ELF-1 (cell line): ENCODE measurements at regions not wholly inside any gene's neighbourhood (a gene's known extent, or its start where the extent isn't known, plus 50 kb on each side); places are given as distances from the start of the nearest gene placed in this dataset.

Experiments used
- DNase-seq: peaks from one replicate; pipeline ENCODE4 v3.0.0-alpha.2; 2016; ENCODE audit warnings: low read depth, low spot score

DNA sequence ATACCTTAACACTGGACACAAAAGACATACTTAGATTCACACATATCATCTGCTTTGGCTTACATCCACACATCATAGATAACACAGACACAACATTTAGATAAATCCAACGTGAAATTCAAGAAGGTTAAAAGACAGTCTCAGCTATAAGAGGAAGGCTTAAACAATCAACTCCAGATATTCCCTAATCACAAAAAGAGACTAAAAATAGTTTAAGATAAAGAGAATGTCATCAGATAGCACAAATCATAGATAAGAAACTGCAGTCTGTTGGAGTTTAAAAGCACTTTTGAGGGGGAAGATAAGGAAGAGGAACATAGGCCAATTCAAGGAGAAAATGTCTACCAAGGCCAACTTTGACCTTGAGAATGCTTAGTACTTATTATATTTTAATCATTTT lies 504.8 kb downstream of the JRKL start:
- no peak for DNase-seq

DNA sequence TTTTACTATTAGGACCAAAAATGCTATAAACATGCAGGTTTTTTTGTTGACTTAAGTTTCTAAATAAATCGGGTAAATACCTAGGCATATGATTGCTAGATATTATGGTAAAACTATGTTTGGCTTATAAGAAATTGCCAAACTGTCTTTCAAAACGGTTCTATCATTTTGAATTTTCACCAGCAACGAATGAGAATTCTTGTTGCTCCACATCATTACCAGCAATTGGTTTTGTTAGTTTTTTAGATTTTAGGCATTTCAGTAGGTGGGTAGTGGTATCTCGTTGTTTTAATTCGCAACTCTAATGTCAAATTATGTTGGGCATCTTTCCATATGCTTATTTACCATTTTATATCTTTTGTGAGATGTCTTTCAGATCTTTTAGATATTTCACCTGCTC lies 510.2 kb downstream of the JRKL start:
- DNase-seq = no peak

DNA sequence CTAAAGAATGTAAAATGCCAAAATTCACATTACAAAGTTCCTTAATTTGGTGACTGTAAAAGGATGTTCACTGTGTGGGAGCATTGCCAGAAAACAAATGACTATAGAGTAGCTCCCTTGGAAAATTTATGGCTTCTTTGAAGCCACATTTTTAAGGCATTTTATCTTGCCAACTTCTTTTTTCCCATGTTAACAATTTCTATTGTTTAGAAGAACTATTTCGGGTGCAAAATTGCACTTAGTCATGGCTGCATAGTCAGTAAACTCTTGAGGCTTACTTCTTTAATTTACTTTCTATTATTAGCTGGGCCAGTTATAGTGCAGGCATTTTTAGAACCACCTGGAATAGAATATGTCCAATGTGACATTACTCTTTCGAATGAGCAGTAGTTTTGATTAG lies 515.3 kb downstream of the JRKL start:
- DNase-seq = no peak

DNA sequence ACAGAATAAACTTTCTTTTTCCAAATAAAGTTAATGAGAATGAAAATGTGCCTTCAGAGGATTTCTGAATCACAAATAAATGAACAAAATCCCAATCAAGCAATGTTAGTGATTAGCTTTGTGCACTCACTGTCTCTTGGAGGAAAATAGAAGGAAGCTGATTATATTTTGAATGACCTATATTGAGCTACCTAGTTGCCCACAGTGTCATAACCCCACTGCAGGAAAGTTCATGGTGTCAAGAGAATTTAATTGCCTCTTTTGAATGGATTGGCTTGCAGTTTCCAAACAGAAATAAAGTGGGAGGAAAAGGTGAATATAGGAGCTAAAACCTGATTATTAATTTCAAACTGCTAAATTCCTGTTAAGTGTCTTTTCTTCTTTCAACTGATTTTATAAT lies 515.9 kb downstream of the JRKL start:
- no peak for DNase-seq

DNA sequence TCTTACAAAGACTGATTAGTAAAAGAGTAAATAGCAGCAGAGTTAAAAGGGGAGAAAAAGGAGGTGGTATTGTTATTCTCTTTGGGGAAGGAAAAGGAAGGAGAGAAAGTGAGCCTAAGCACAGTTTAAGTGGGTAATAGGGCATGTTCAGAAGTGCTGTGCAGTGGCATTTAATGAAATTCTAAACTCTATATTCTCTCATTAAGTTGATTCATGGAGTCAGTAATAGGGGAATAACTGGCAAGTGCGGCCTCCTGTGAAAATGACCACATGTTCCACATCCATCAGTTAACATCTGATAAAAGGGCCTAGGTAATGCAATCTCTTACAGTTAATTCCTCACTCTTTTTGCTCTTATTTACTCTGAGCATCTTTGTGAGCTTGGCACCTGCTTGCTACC lies 516.7 kb downstream of the JRKL start:
- no peak for DNase-seq

DNA sequence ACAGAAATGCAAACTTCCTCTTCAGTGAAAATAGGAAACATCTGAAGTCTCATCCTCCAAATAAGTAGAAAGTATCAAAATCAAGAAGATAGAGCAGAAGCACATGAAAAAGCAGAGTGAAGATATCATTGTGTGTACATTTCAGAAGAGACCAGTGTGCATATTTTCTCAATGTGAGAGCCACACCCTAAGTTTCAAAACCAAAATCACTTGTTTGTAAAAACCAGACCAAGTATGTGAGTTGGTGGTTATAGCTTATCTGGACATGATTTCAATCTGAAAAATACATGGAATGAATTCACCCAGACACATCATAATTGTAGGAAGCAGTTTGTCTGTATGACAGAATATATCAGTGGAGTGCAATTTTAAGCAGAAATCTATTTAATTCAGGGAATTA lies 536.0 kb downstream of the JRKL start:
- no peak for DNase-seq

DNA sequence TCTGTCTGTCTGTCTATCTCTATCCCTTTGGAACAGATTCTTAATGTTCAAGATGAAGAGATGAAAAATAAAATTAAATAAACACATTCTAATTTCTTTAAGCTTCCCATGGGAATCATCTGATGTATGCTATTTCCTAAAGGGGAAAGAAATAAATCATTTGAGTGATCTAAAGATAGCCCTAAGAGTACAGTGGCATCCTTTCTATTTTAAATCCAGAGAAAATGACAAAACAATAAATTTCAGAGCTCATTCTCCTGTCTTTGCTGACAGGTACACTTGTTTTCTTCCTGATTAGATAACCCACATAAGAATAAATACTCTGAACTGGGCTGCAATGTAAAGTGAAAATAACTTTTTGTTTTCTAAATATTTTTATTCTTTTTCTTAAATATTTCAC lies 550.4 kb downstream of the JRKL start:
- no peak for DNase-seq

DNA sequence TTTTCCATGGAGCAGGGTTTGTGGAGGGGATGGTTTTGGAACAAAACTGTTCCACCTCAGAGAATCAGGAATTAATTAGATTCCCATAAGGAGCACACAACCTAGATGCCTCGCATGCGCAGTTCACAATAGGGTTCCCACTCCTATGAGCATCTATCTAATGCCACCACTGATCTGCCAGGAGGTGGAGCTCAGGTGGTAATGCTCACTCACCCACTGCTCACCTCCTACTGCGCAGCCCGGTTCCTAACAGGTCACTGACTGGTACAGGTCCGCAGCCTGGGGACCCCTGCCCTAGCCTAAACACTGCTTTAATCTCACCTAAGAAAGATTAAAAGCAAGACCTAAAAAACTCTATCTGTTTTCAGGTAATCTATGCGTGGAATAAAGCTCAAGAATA lies 553.0 kb downstream of the JRKL start:
- no peak for DNase-seq

DNA sequence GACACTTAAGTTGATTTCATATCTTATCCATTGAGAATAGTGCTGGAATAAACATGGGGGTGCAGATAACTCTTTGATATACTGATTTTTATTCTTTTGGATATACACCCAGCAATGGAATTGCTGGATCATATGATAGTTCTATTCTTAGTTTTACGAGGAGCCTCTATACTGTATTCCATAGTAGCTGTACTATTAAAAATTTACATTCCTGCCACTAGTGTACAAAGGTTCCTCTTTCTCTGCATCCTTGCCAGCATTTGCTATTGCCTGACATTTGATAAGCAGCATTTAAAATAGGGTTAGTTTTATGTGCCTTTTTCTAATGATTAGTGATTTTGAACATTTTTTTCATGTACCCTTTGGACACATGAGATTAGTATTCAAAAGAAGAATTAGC lies 554.2 kb downstream of the JRKL start:
- DNase-seq = no peak

DNA sequence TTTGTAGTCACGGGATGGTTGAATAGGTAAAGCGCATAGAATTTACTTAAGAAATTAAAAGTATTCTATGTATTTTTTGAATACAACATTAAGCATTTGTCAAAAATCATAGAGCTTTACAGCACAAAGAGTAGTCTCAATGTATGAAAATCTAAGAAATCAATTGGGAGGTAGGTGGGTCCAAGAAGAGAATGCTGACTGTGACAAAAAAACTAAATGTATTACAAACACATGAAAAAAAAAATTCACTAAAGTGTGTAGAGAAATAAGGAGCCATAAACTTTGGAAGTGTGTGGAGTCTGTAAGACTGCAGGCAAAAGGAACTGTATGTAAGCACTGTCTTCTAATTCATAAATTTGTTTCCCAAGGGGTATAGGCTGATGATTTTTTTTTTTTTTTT lies 558.3 kb downstream of the JRKL start:
- DNase-seq = no peak

DNA sequence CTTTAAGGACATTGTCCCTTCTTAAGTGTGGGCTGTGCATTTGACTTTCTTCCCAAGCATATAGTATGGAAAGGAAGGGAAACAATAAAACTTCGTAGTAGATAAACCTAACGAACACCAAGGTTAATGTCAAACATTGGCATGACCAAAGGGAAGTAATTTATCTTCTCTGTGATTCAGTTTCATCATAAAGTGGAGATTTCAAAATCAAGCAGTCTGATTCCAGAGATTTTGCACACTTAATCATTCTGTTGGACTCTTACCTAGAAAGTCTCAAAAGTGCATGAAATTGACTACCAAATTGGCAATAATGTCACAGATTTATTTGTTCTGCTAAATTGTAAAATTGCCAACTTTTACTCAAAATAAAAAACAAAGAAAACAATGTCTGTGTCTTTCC lies 559.7 kb downstream of the JRKL start:
- DNase-seq = no peak

DNA sequence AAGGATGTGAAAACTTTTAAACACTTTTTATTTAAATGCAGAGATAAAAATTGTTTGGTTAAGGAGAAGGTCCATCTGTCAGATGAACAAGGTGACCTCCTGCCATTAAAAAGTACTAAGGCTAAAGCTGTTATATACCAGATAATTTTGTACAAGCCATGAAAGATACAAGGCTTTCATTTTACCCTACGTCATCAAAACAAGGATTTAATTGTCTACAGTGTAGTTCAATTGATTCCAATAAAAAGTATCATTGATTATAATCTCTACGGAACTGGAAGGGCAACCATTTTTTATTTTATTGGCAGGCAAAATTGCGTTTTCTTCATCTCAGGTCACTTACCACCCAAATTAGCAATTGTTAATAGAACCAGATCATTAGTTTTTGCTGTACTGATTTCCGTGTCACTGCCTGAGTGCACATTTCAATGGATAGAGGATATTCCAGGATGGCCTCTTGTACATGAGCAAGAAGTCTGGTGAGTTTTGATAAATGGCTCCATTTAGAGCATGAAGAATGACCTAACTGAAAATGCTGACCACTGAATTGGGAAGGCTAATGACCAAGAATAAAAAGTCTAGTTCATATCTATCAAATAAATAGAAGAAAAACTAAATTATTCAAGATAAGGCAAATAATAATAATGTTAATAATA lies 564.9 kb downstream of the JRKL start:
- DNase-seq = no peak

DNA sequence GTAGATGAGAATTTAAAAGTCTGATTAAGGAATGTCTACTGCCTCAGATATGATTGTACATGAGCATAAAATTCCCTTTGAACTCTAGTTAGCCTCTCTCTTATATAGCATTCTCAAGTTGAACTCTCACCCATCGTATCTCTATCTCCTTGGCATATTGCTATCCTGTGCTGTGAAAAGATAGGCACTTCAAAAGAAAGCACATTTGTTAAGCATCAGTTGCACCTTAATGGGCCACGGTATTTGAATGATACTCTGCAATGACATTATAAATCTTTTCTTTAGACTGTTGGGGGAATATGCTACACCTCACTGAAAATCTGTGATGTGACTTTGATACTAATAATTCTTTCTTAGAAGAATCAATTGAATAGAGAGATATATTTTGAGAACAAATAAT lies 570.7 kb downstream of the JRKL start:
- no peak for DNase-seq

DNA sequence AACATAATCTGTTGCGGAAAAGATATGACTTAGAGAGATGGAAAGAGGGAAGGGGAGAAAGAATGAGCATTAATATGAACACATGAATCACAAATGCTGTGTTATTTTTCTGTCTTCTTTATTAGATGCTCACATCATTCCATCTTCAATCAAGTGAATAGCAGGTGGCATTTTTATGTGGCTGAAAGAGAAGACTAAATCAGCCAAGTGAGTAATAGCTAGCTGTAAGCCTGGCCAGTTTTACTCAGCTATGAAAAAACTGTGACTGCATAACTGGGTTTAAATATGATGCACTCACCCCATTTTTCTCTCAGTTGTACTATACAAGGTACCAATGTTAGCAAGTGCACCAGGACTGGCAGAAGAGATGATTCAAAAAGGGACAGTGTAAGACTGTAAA lies 571.1 kb downstream of the JRKL start:
- DNase-seq = no peak

DNA sequence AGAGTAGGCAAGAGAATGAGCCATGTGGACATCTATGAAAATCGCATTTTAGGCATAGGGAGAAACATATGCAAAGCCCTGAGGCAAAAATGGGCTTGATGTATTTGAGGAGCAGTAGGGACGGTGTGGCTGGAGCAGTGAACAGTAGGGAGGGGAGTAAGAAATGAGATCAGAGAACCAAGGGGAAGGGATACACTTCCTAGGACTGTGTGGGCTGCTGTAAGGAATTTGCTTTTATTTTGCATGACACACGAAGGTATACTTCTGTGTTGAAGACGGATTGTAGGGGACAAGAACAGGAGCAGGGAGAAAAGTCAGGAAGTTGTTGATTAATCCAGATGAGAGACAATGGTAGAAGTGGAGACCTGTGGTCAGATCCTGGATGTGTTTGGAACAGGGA lies 572.1 kb downstream of the JRKL start:
- DNase-seq = no peak

DNA sequence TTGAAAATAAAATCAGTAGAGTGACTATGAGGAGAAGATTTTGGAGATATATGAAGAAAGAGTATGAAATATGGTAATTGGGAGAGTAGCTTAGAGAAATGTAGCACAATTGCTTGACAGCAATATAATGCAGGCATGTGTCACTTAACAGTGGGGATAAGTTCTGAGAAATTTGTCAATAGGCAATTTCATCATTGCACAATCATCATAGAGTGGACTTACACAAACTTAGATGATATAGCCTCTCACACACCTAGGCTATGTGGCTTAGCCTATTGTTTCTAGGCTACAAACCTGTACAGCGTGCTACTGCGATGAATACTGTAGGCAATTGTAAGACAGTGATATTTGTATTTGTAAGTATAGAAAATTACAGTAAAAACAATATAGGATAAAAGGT lies 573.6 kb downstream of the JRKL start:
- no peak for DNase-seq

DNA sequence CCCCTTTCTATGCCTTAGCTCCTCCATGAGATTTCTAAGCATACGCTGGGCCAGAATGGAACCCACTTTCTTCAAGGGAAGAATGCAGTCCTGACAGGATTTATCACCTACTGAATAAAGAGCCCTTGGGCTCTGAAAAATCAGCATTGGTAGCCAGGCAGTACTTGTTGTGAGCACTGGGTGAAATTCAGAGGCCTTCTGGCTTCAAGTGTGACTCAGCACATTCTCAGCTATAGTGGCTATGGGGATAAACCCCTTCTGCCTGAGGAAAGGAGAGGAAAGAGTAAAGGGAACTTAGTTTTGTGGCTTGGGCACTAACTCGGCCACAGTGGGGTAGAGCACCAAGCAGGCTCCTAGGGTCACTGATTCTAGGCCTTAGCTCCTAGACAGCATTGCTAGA lies 574.8 kb downstream of the JRKL start:
- DNase-seq = peak; percentile 62

DNA sequence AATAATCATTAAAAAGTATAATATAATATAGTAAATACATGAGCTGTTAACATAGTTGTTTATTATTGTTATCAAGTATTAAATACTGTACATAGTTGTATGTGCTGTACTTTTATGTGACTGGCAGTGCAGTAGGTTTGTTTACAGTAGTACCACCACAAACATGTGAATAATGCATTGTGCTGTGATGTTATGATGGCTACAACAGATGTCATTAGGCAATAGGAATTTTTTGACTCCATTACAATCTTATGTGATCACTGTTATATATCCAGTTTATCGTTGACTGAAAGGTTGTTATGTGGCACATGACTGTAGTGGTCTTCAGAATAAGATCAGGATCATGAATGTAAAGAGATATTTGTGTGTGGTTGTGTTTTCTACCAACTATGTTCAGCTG lies 577.8 kb downstream of the JRKL start:
- DNase-seq = no peak

DNA sequence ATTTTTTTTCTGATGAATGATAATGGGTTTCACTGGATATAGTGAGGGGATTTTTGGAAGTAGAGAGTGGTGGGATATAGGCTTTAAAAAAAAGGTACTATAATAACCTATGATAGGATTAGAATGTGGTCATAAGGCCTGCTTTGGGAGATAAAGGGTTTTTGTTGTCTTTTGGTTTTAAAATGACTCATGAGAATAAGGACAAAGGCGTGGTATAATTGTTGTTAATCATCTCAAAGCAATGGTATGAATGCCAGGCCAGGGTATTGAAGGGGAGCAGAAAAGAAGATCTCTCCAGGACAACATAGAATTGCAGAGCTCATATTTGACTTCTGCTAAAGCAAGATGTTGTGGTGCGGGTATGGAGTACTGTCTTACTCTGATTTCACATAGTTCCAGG lies 579.4 kb downstream of the JRKL start:
- no peak for DNase-seq

DNA sequence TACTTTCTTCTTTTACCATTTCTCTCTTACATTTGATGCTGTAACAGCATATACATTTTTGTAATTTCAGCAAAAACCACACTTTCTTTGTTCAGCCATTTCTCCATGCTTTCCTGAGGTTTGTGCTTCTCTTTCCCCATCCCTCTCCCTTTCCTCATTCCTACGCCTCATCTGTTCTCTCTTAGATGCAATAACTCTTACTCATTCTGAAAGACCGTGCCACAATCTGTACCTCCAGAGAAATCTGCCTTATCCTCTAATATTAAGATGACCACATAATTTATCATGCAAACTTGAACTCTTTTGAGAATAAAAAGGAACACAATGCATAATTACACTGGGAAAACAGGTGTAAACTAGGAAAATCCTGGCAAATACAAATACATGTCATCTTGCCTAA lies 588.9 kb downstream of the JRKL start:
- no peak for DNase-seq

DNA sequence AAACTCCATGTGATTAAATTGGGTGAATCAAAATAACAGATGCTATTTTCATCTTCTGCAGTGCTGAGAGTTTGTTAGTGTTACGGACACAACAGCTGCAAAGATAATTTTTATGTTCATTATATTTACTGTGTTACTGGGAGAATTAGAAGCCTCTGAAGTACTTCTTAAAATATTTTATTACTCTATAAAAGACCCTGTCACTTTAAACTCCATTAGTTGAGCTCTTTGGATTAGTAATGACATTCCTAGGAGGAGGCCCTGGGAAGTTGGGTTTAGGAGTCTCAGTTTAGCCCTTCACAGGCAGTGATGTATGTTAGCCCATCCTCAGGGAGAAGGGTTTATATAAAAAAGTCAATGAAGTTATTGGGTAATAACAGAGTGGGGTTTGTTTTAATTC lies 596.7 kb downstream of the JRKL start:
- DNase-seq = no peak

DNA sequence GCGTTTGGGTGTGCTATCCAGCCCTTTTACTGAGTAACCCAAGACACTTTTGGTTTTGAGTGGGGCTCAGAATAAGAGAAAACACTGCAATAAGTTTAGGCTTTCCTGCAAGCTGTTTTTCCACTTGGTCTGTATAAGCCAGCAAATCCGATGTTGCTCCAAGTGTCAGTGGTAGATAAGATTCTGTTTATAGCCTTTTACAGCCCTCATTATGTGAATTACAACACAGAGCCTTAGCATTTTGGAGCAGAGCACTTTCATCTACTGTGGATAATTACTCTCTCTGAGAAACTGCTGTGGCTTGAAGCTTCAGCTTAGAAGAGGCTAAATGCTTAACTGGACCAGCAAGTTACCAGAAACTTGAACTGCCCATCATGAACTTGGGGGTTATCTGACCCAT lies 601.1 kb downstream of the JRKL start:
- DNase-seq = peak; percentile 11

DNA sequence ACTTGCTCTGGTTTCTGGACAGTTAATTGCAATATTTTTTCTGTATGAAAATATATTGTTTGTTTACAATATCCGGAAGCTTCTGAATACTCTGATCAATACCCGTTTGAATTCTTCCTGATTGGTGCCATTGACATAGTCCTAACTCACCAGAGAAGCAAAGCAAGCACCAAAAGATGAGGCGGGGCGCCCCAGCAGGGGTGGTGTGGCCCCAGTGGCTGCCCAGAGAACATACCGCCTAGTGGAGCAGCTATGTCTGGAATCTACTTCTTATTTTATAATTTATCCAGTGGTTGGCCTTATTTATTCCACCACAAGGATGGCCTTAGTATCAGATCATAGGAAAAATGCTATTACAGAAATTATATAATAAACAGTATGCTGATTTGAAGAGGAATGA lies 610.7 kb downstream of the JRKL start:
- DNase-seq = no peak

DNA sequence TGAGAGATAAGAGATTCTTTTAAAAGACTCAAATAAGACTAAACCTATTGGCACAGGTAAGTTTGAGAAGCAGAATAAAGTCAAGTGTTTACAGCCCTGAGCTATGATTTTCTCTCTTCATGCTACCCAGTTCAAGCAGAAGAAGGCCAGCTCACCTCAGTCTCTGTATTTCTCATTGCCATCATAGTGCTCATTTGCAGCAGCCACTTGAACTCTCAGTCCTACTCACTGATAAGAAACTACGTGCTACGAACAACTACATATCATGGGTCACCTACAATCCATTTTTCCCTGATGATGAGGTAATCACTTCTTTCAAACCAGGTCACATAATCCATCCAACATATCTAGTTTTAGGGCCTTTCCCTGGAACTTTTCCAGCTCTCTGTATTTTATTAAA lies 617.5 kb downstream of the JRKL start:
- DNase-seq = no peak

DNA sequence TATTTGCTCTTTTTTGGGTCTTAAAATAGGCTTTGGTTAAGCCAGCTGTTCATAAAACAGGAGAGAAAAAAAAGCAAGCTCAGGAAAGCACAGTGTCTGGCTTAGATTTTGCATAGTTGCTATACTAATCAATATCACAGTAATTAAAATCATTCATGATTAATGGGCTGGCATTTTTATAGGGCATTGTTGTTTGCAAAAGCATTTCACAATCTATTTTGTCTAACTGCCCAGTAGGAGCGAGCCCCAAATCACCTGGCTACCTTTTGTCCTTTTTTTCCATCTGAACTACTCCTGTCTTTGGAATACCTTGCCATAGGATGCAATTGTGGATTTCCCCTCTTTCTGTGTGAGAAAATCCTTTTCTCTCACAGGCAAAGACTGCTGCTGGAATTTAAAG lies 619.8 kb downstream of the JRKL start:
- DNase-seq = no peak
